ENCODE measurements at regions not wholly inside any gene's neighbourhood (a gene's known extent, or its start where the extent isn't known, plus 50 kb on each side); places are given as distances from the start of the nearest gene placed in this dataset.
A peak's percentile ranks its signal among the peaks of the same experiment; 100 is the strongest.

DNA sequence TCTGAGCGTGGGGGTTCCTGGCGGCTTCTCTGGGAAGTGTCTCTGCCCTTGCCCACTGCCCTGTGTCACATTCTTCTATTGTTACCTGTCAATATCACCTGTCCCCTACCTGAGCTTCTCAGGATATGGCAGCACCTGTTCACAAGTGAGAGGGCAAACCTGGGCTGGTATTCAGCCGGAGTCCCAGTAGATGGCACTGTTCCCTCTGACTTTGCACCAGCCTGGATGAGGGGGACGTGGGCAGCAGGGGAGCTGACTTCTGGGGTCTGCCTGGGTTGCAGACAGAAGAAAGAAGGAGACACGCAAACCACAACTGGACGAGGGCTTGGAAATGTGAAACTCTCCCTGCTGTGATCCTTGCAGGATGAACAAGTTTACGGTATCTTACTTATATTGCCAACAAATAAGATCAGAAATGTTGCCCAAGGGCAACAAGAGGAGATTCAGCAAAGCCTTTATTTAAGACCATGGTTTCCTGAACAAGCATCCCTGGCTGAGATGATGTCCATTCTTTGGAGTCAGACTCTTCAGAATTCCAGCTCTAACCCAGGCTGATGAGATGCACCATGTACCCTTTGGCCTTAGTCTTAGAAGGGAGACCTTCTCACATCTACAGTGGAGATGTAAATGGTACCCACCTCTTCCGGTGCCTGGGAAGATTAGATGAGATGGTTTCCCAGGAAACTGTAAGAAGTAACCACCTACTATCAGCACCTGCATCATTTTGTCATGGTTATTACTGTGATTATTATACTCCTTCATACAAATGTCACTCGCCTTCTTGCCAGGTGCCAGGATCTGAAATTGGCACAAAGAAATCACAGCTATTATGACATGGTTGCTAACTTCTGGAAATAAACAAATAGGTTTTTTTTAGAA lies 400.0 kb upstream of the CDH4 start:
- peaks cover 0 to 11% (median 0%) of the 10 kb centered on the region in 5 experiments for H3K27me3 ChIP-seq (replicated peaks in 2 of 5; ENCODE audit: control insufficient read depth in 4 of 5, insufficient read depth in 5 of 5, low read length in 4 of 5)
- no peaks in the 10 kb centered on the region for H3K36me3 ChIP-seq (ENCODE audit: control insufficient read depth in 4 of 4, insufficient read depth in 4 of 4, low read length in 3 of 4)
- ChIA-PET POLR2A (no interaction called here), CTCF (interaction anchor here (1.0 kb wide), 1 partner anchor 42 kb away, joined by 4 read pairs; no protein-coding TSS in a partner anchor)
- H3K4me3 ChIP-seq (ENCODE audit: control insufficient read depth in 1 of 7, extremely low read depth in 1 of 7, insufficient read depth in 4 of 7, low read depth in 2 of 7, low read length in 6 of 7) = no peak overlapping the region
- 23% methylated on average over 7 of the region's 9 CpGs for WGBS (ENCODE audit: insufficient coverage)
- no peaks in the 10 kb centered on the region for H3K9me3 ChIP-seq (ENCODE audit: control extremely low read depth in 1 of 5, control insufficient read depth in 4 of 5, insufficient read depth in 2 of 5, low read depth in 1 of 5, low read length in 4 of 5)
- no peak overlapping the region for H3K27ac ChIP-seq (ENCODE audit: insufficient read depth in 1 of 2, low read depth in 1 of 2, low read length in 2 of 2, poor library complexity in 1 of 2, severe bottlenecking in 2 of 2)
- peak; percentile 2 to 15 (median 9) for DNase-seq
- no peaks in the 10 kb centered on the region for H3K4me1 ChIP-seq (ENCODE audit: control extremely low read depth in 1 of 4, control insufficient read depth in 4 of 4, insufficient read depth in 4 of 4, low read length in 3 of 4)

- Histone ChIP-seq H3K36me3 (ENCODE audit: control insufficient read depth in 4 of 4, insufficient read depth in 4 of 4, low read length in 3 of 4) (no peaks in the 10 kb centered on the region), H3K9me3 (ENCODE audit: control extremely low read depth in 1 of 5, control insufficient read depth in 4 of 5, insufficient read depth in 2 of 5, low read depth in 1 of 5, low read length in 4 of 5) (no peaks in the 10 kb centered on the region), H3K27me3 (replicated peaks in 2 of 5; ENCODE audit: control insufficient read depth in 4 of 5, insufficient read depth in 5 of 5, low read length in 4 of 5) (peaks cover 0 to 3% (median 0%) of the 10 kb centered on the region in 5 experiments), H3K27ac (ENCODE audit: insufficient read depth in 1 of 2, low read depth in 1 of 2, low read length in 2 of 2, poor library complexity in 1 of 2, severe bottlenecking in 2 of 2) (no peak overlapping the region), H3K4me3 (ENCODE audit: control insufficient read depth in 1 of 7, extremely low read depth in 1 of 7, insufficient read depth in 4 of 7, low read depth in 2 of 7, low read length in 6 of 7) (no peak overlapping the region), H3K4me1 (ENCODE audit: control extremely low read depth in 1 of 4, control insufficient read depth in 4 of 4, insufficient read depth in 4 of 4, low read length in 3 of 4) (no peaks in the 10 kb centered on the region)
- 76% methylated on average over 4 of the region's 6 CpGs for WGBS (ENCODE audit: insufficient coverage)
- POLR2A ChIA-PET = no interaction called here
- CTCF ChIA-PET = no interaction called here
- no peak for DNase-seq
These were observed 394.4 kb upstream of the CDH4 start for GRCh38 chr20:60857708-60858107.

- Histone ChIP-seq H3K4me3 (ENCODE audit: control insufficient read depth in 1 of 7, extremely low read depth in 1 of 7, insufficient read depth in 4 of 7, low read depth in 2 of 7, low read length in 6 of 7) (no peak overlapping the region), H3K4me1 (ENCODE audit: control extremely low read depth in 1 of 4, control insufficient read depth in 4 of 4, insufficient read depth in 4 of 4, low read length in 3 of 4) (no peaks in the 10 kb centered on the region), H3K27me3 (replicated peaks in 2 of 5; ENCODE audit: control insufficient read depth in 4 of 5, insufficient read depth in 5 of 5, low read length in 4 of 5) (peaks cover 0 to 6% (median 0%) of the 10 kb centered on the region in 5 experiments), H3K9me3 (ENCODE audit: control extremely low read depth in 1 of 5, control insufficient read depth in 4 of 5, insufficient read depth in 2 of 5, low read depth in 1 of 5, low read length in 4 of 5) (no peaks in the 10 kb centered on the region), H3K27ac (ENCODE audit: insufficient read depth in 1 of 2, low read depth in 1 of 2, low read length in 2 of 2, poor library complexity in 1 of 2, severe bottlenecking in 2 of 2) (no peak overlapping the region), H3K36me3 (ENCODE audit: control insufficient read depth in 4 of 4, insufficient read depth in 4 of 4, low read length in 3 of 4) (no peaks in the 10 kb centered on the region)
- ChIA-PET POLR2A (no interaction called here), CTCF (no interaction called here)
- 94% methylated on average over 4 of the region's 5 CpGs for WGBS (ENCODE audit: insufficient coverage)
- DNase-seq = no peak
These were observed 389.5 kb upstream of the CDH4 start for GRCh38 chr20:60862601-60863000.

DNA sequence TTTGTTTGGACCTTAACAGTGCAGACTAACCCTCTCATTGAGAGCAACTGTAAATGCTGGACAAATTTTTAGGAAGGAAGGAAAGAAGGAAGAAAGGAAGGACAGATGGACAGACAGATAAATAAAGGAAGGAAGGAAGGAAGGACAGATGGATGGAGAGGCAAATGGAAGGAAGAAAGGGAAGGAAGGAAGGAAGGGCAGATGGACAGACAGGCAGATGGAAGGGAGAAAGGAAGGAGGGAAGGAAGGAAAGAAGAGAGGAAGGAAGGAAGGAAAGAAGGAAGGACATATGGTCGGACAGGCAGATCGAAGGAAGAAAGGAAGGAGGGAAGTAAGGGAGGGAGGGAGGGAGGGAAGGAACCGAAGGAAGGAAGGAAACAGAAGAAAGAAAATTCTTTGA lies 388.5 kb upstream of the CDH4 start:
- no peak for DNase-seq
- peaks cover 0 to 9% (median 6%) of the 10 kb centered on the region in 5 experiments for H3K27me3 ChIP-seq (replicated peaks in 2 of 5; ENCODE audit: control insufficient read depth in 4 of 5, insufficient read depth in 5 of 5, low read length in 4 of 5)
- WGBS (ENCODE audit: insufficient coverage) = 77% methylated on average over 3 of the region's 3 CpGs
- no peaks in the 10 kb centered on the region for H3K36me3 ChIP-seq (ENCODE audit: control insufficient read depth in 4 of 4, insufficient read depth in 4 of 4, low read length in 3 of 4)
- CTCF ChIA-PET = no interaction called here
- H3K9me3 ChIP-seq (ENCODE audit: control extremely low read depth in 1 of 5, control insufficient read depth in 4 of 5, insufficient read depth in 2 of 5, low read depth in 1 of 5, low read length in 4 of 5) = no peaks in the 10 kb centered on the region
- H3K4me3 ChIP-seq (ENCODE audit: control insufficient read depth in 1 of 7, extremely low read depth in 1 of 7, insufficient read depth in 4 of 7, low read depth in 2 of 7, low read length in 6 of 7) = no peak overlapping the region
- H3K27ac ChIP-seq (ENCODE audit: insufficient read depth in 1 of 2, low read depth in 1 of 2, low read length in 2 of 2, poor library complexity in 1 of 2, severe bottlenecking in 2 of 2) = no peak overlapping the region
- POLR2A ChIA-PET = no interaction called here
- no peaks in the 10 kb centered on the region for H3K4me1 ChIP-seq (ENCODE audit: control extremely low read depth in 1 of 4, control insufficient read depth in 4 of 4, insufficient read depth in 4 of 4, low read length in 3 of 4)

- POLR2A ChIA-PET = no interaction called here
These were observed 384.5 kb upstream of the CDH4 start for GRCh38 chr20:60867589-60867988.

GRCh38 chr20:60868316-60868891 lies 383.7 kb upstream of the CDH4 start:
- Histone ChIP-seq H3K4me1 (ENCODE audit: control extremely low read depth in 1 of 4, control insufficient read depth in 4 of 4, insufficient read depth in 4 of 4, low read length in 3 of 4) (no peaks in the 10 kb centered on the region), H3K4me3 (ENCODE audit: control insufficient read depth in 1 of 7, extremely low read depth in 1 of 7, insufficient read depth in 4 of 7, low read depth in 2 of 7, low read length in 6 of 7) (no peak overlapping the region), H3K36me3 (ENCODE audit: control insufficient read depth in 4 of 4, insufficient read depth in 4 of 4, low read length in 3 of 4) (no peaks in the 10 kb centered on the region), H3K9me3 (ENCODE audit: control extremely low read depth in 1 of 5, control insufficient read depth in 4 of 5, insufficient read depth in 2 of 5, low read depth in 1 of 5, low read length in 4 of 5) (no peaks in the 10 kb centered on the region), H3K27ac (ENCODE audit: insufficient read depth in 1 of 2, low read depth in 1 of 2, low read length in 2 of 2, poor library complexity in 1 of 2, severe bottlenecking in 2 of 2) (no peak overlapping the region), H3K27me3 (replicated peaks in 2 of 5; ENCODE audit: control insufficient read depth in 4 of 5, insufficient read depth in 5 of 5, low read length in 4 of 5) (peaks cover 0 to 7% (median 6%) of the 10 kb centered on the region in 5 experiments)
- CTCF ChIA-PET = no interaction called here
- POLR2A ChIA-PET = no interaction called here
- WGBS (ENCODE audit: insufficient coverage) = 85% methylated on average over 22 of the region's 22 CpGs
- no peak for DNase-seq

More at GRCh38 chr20:60867589-60867988, 384.5 kb upstream of the CDH4 start:
- Histone ChIP-seq H3K4me3 (ENCODE audit: control insufficient read depth in 1 of 7, extremely low read depth in 1 of 7, insufficient read depth in 4 of 7, low read depth in 2 of 7, low read length in 6 of 7) (no peak overlapping the region), H3K27me3 (replicated peaks in 2 of 5; ENCODE audit: control insufficient read depth in 4 of 5, insufficient read depth in 5 of 5, low read length in 4 of 5) (peaks cover 0 to 7% (median 7%) of the 10 kb centered on the region in 5 experiments), H3K9me3 (ENCODE audit: control extremely low read depth in 1 of 5, control insufficient read depth in 4 of 5, insufficient read depth in 2 of 5, low read depth in 1 of 5, low read length in 4 of 5) (no peaks in the 10 kb centered on the region), H3K27ac (ENCODE audit: insufficient read depth in 1 of 2, low read depth in 1 of 2, low read length in 2 of 2, poor library complexity in 1 of 2, severe bottlenecking in 2 of 2) (no peak overlapping the region), H3K36me3 (ENCODE audit: control insufficient read depth in 4 of 4, insufficient read depth in 4 of 4, low read length in 3 of 4) (no peaks in the 10 kb centered on the region), H3K4me1 (ENCODE audit: control extremely low read depth in 1 of 4, control insufficient read depth in 4 of 4, insufficient read depth in 4 of 4, low read length in 3 of 4) (no peaks in the 10 kb centered on the region)
- no CpG with 5 or more reads among the region's 3 CpGs for WGBS (ENCODE audit: insufficient coverage)
- DNase-seq = no peak
- CTCF ChIA-PET = no interaction called here

DNA sequence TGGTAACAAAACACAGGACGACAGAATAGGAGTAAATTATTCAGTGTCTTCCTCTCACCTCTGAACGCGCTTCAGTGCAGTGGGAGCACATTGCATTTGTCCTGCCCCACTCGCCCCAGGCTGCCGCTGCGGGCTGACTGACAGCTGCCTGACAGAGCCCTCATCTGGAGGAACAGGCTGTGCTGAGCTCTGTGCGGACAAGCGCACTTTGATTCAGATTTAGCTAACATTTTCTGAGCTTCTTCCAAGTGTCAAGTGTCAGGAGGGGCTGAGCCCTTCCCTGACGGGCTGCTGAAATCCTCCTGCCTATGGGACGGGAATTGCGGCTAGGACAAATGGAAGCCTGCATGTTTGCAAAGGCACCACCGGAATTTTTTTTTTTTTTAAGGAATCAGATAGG lies 383.0 kb upstream of the CDH4 start:
- H3K36me3 ChIP-seq (ENCODE audit: control insufficient read depth in 4 of 4, insufficient read depth in 4 of 4, low read length in 3 of 4) = no peaks in the 10 kb centered on the region
- H3K4me1 ChIP-seq (ENCODE audit: control extremely low read depth in 1 of 4, control insufficient read depth in 4 of 4, insufficient read depth in 4 of 4, low read length in 3 of 4) = no peaks in the 10 kb centered on the region
- ChIA-PET POLR2A (no interaction called here), CTCF (no interaction called here)
- H3K9me3 ChIP-seq (ENCODE audit: control extremely low read depth in 1 of 5, control insufficient read depth in 4 of 5, insufficient read depth in 2 of 5, low read depth in 1 of 5, low read length in 4 of 5) = no peaks in the 10 kb centered on the region
- DNase-seq = no peak
- 75% methylated on average over 11 of the region's 12 CpGs for WGBS (ENCODE audit: insufficient coverage)
- peaks cover 0 to 7% (median 4%) of the 10 kb centered on the region in 5 experiments for H3K27me3 ChIP-seq (replicated peaks in 2 of 5; ENCODE audit: control insufficient read depth in 4 of 5, insufficient read depth in 5 of 5, low read length in 4 of 5)
- no peak overlapping the region for H3K27ac ChIP-seq (ENCODE audit: insufficient read depth in 1 of 2, low read depth in 1 of 2, low read length in 2 of 2, poor library complexity in 1 of 2, severe bottlenecking in 2 of 2)
- no peak overlapping the region for H3K4me3 ChIP-seq (ENCODE audit: control insufficient read depth in 1 of 7, extremely low read depth in 1 of 7, insufficient read depth in 4 of 7, low read depth in 2 of 7, low read length in 6 of 7)

All from common myeloid progenitor, CD34-positive (primary cell).